ENCODE measurements at regions not wholly inside any gene's neighbourhood (a gene's known extent, or its start where the extent isn't known, plus 50 kb on each side); places are given as distances from the start of the nearest gene placed in this dataset.

GRCh38 chr14:42045383-42045782 is 438.7 kb downstream of the LRFN5 start:
- Histone ChIP-seq H3K9me3 (replicated peaks; ENCODE audit: control insufficient read depth, insufficient read depth, low read length) (no peaks in the 10 kb centered on the region), H3K9me1 (replicated peaks; ENCODE audit: control insufficient read depth, extremely low read depth, insufficient read depth, low read length) (no peaks in the 10 kb centered on the region), H3K4me3 (replicated peaks in 1 of 3; ENCODE audit: insufficient read depth in 1 of 3, low read depth in 1 of 3, low read length in 3 of 3) (no peak overlapping the region), H4K20me1 (replicated peaks; ENCODE audit: control insufficient read depth, extremely low read depth, insufficient read depth, low read length) (no peaks in the 10 kb centered on the region), H3K9ac (replicated peaks; ENCODE audit: extremely low read depth, insufficient read depth, low read length) (no peak overlapping the region), H3K4me1 (ENCODE audit: control insufficient read depth, extremely low read depth, insufficient read depth, low read length) (no peaks in the 10 kb centered on the region), H3K4me2 (ENCODE audit: insufficient read depth, low read length) (no peak overlapping the region), H3K27me3 (ENCODE audit: control insufficient read depth in 2 of 2, insufficient read depth in 2 of 2, low read length in 2 of 2) (no peaks in the 10 kb centered on the region), H3K27ac (ENCODE audit: insufficient read depth, low read depth, low read length) (no peak overlapping the region), H2AFZ (ENCODE audit: low read depth, low read length) (no peak overlapping the region), H3K36me3 (ENCODE audit: control insufficient read depth in 2 of 2, extremely low read depth in 1 of 2, insufficient read depth in 2 of 2, low read length in 2 of 2) (no peaks in the 10 kb centered on the region), H3K79me2 (ENCODE audit: control insufficient read depth, insufficient read depth, low read length) (no peaks in the 10 kb centered on the region)
- ChIA-PET CTCF (no interaction called here), POLR2A (no interaction called here)
- DNase-seq (ENCODE audit: low read depth, low spot score) (no peak), FAIRE-seq (no peak)
- intact Hi-C loops (cut with micrococcal nuclease), result no loop called here
- no peak for TF ChIP-seq MYC (IDR thresholded peaks at IDR 0.05; ENCODE audit: low read depth, low read length)
- TF ChIP-seq, protein P1, sequence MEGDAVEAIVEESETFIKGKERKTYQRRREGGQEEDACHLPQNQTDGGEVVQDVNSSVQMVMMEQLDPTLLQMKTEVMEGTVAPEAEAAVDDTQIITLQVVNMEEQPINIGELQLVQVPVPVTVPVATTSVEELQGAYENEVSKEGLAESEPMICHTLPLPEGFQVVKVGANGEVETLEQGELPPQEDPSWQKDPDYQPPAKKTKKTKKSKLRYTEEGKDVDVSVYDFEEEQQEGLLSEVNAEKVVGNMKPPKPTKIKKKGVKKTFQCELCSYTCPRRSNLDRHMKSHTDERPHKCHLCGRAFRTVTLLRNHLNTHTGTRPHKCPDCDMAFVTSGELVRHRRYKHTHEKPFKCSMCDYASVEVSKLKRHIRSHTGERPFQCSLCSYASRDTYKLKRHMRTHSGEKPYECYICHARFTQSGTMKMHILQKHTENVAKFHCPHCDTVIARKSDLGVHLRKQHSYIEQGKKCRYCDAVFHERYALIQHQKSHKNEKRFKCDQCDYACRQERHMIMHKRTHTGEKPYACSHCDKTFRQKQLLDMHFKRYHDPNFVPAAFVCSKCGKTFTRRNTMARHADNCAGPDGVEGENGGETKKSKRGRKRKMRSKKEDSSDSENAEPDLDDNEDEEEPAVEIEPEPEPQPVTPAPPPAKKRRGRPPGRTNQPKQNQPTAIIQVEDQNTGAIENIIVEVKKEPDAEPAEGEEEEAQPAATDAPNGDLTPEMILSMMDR (IDR thresholded peaks at IDR 0.05; ENCODE audit: extremely low read depth in 1 of 2, insufficient read depth in 1 of 2, low read depth in 1 of 2, low read length in 2 of 2), result no peak
- no peak for TF ChIP-seq FOS (IDR thresholded peaks at IDR 0.05; ENCODE audit: borderline replicate concordance, insufficient read depth, low read length)
- TF ChIP-seq MAX (IDR thresholded peaks at IDR 0.05; ENCODE audit: insufficient read depth, insufficient read length), result no peak
- TF ChIP-seq POLR2A (IDR thresholded peaks at IDR 0.05; ENCODE audit: low read depth, low read length), result no peak
- no peak for TF ChIP-seq JUN (IDR thresholded peaks at IDR 0.05; ENCODE audit: borderline replicate concordance, insufficient read depth, insufficient read length, low read depth)
- no peak for TF ChIP-seq GATA2 (IDR thresholded peaks at IDR 0.05; ENCODE audit: insufficient read depth, insufficient read length, low read depth, low read length)
- no peak for TF ChIP-seq POLR2AphosphoS5 (IDR thresholded peaks at IDR 0.05; ENCODE audit: insufficient read depth, low read depth, low read length)
- TF ChIP-seq EZH2 (IDR thresholded peaks at IDR 0.05; ENCODE audit: borderline replicate concordance, low read depth, low read length, severe bottlenecking), result no peak
- dilution Hi-C loops (cut with MboI; ENCODE audit: extremely low pct_ligation_motif_present, low sequenced_read_pairs), result no loop called here
- BruUV-seq (replicated peaks), result no TSS peak

Measured in endothelial cell of umbilical vein (primary cell).